HG02571 (cell line): ENCODE measurements at regions not wholly inside any gene's neighbourhood (a gene's known extent, or its start where the extent isn't known, plus 50 kb on each side); places are given as distances from the start of the nearest gene placed in this dataset.
"Not testable (repeated sequence)": the region's sequence is repeated elsewhere in the genome, so short reads cannot be mapped to it uniquely, and the experiment has no call there.

Experiments
- ATAC-seq: cut with Tn5 transposase; IDR thresholded peaks from one replicate; pipeline ENCODE4 v1.9.1; 2021; ENCODE audit warnings: mild to moderate bottlenecking, moderate library complexity; ENCODE audit not compliant: unreplicated experiment

GRCh38 chr2:765369-765768, 88.2 kb upstream of the TMEM18 start:
- ATAC-seq = no peak

- no peak for ATAC-seq
Observed at GRCh38 chr2:763766-764525, 86.7 kb upstream of the TMEM18 start.

GRCh38 chr2:762646-763045, 85.4 kb upstream of the TMEM18 start:
- no peak for ATAC-seq

- no peak for ATAC-seq
Observed at GRCh38 chr2:761384-761783, 84.2 kb upstream of the TMEM18 start.

GRCh38 chr2:760001-760400, 82.8 kb upstream of the TMEM18 start:
- no peak for ATAC-seq

- ATAC-seq = no peak
Observed at GRCh38 chr2:758073-758820, 81.0 kb upstream of the TMEM18 start.

GRCh38 chr2:753123-753522, 75.9 kb upstream of the TMEM18 start:
- no peak for ATAC-seq

- ATAC-seq = no peak
Observed at GRCh38 chr2:751474-751873, 74.3 kb upstream of the TMEM18 start.

- ATAC-seq = no peak
Observed at GRCh38 chr2:750628-751027, 73.4 kb upstream of the TMEM18 start.

GRCh38 chr2:747762-748351, 70.7 kb upstream of the TMEM18 start:
- ATAC-seq = no peak

GRCh38 chr2:746697-747096, 69.5 kb upstream of the TMEM18 start:
- no peak for ATAC-seq

- no peak for ATAC-seq
Observed at GRCh38 chr2:744088-744487, 66.9 kb upstream of the TMEM18 start.

- ATAC-seq = no peak
Observed at GRCh38 chr2:742221-742620, 65.0 kb upstream of the TMEM18 start.

GRCh38 chr2:741195-741496, 63.9 kb upstream of the TMEM18 start:
- no peak for ATAC-seq

- not testable (repeated sequence) for ATAC-seq
Observed at GRCh38 chr2:740322-741194, 63.4 kb upstream of the TMEM18 start.

GRCh38 chr2:739864-740321, 62.7 kb upstream of the TMEM18 start:
- ATAC-seq = not testable (repeated sequence)

- ATAC-seq = no peak
Observed at GRCh38 chr2:736939-737338, 59.7 kb upstream of the TMEM18 start.

- ATAC-seq = no peak
Observed at GRCh38 chr2:735670-736218, 58.5 kb upstream of the TMEM18 start.

- ATAC-seq = no peak
Observed at GRCh38 chr2:734496-734895, 57.3 kb upstream of the TMEM18 start.

- no peak for ATAC-seq
Observed at GRCh38 chr2:733495-733894, 56.3 kb upstream of the TMEM18 start.

GRCh38 chr2:733001-733400, 55.8 kb upstream of the TMEM18 start:
- no peak for ATAC-seq
